Neural progenitor cell (in vitro differentiated cells): ENCODE measurements at regions not wholly inside any gene's neighbourhood (a gene's known extent, or its start where the extent isn't known, plus 50 kb on each side); places are given as distances from the start of the nearest gene placed in this dataset.

Experiments
- DNase-seq: peaks from one replicate; pipeline ENCODE4 v3.0.0-alpha.2; 2016; ENCODE audit warnings: low spot score
- H2AFZ ChIP-seq: fragments of 200-600 bp; sonication (generic); replicated peaks from 2 replicates; pipeline ENCODE4 v1.6.1; 2016; ENCODE audit warnings: antibody characterized with exemption
- H3F3A ChIP-seq: fragments of 200-600 bp; sonication (generic); 2 replicates; pipeline ENCODE4 v1.6.1; 2016; ENCODE audit warnings: antibody characterized with exemption, low read depth
- H3K27ac ChIP-seq: fragments of 200-600 bp; sonication (generic); 2 replicates; pipeline ENCODE4 v1.5.1; 2016; ENCODE audit warnings: mild to moderate bottlenecking
- H3K27me3 ChIP-seq: fragments of 200-600 bp; sonication (generic); 2 replicates; pipeline ENCODE4 v1.6.1; 2016; ENCODE audit warnings: mild to moderate bottlenecking, moderate library complexity
- H3K36me3 ChIP-seq: fragments of 200-600 bp; sonication (generic); 2 replicates; pipeline ENCODE4 v1.5.1; 2016
- H3K4me1 ChIP-seq: fragments of 200-600 bp; sonication (generic); 2 replicates; pipeline ENCODE4 v1.6.1; 2016; ENCODE audit warnings: mixed run types
- H3K4me2 ChIP-seq: fragments of 200-600 bp; sonication (generic); 2 replicates; pipeline ENCODE4 v1.6.1; 2016
- H3K4me3 ChIP-seq: fragments of 200-600 bp; sonication (generic); 2 replicates; pipeline ENCODE4 v1.5.1; 2016
- H3K79me2 ChIP-seq: fragments of 200-600 bp; sonication (generic); 2 replicates; pipeline ENCODE4 v1.6.1; 2016; ENCODE audit warnings: low read depth
- H3K9ac ChIP-seq: fragments of 200-600 bp; sonication (generic); 2 replicates; pipeline ENCODE4 v1.6.1; 2016
- H3K9me3 ChIP-seq: fragments of 200-600 bp; sonication (generic); 2 replicates; pipeline ENCODE4 v1.5.1; 2016; ENCODE audit warnings: low read depth
- H4K20me1 ChIP-seq: fragments of 200-600 bp; sonication (generic); 2 replicates; pipeline ENCODE4 v1.6.1; 2016; ENCODE audit warnings: low read depth
- H3K27ac Mint-ChIP-seq: 3 replicates; pipeline ENCODE4 v1.8.0; 2021; ENCODE audit warnings: mixed read lengths
- H3K27me3 Mint-ChIP-seq: 2 replicates; pipeline ENCODE4 v1.8.0; 2022; ENCODE audit warnings: low read depth, mild to moderate bottlenecking, inconsistent platforms, moderate library complexity, mixed read lengths; ENCODE audit not compliant: insufficient read depth
- H3K36me3 Mint-ChIP-seq: 3 replicates; pipeline ENCODE4 v1.8.0; 2021; ENCODE audit warnings: mixed read lengths
- H3K4me1 Mint-ChIP-seq: 3 replicates; pipeline ENCODE4 v1.8.0; 2021; ENCODE audit warnings: mixed read lengths
- H3K4me3 Mint-ChIP-seq: 3 replicates; pipeline ENCODE4 v1.8.0; 2021; ENCODE audit warnings: mild to moderate bottlenecking, moderate library complexity, mixed read lengths
- H3K9me3 Mint-ChIP-seq: 3 replicates; pipeline ENCODE4 v1.8.0; 2020; ENCODE audit warnings: mixed read lengths
- CTCF ChIP-seq: fragments of 200-600 bp; sonication (generic); IDR thresholded peaks from 2 replicates; pipeline ENCODE4 v1.5.1; 2017; ENCODE audit warnings: antibody characterized with exemption, mild to moderate bottlenecking
- EZH2 ChIP-seq: fragments of 200-600 bp; sonication (generic); IDR thresholded peaks from 2 replicates; pipeline ENCODE4 v1.6.1; 2017; ENCODE audit warnings: antibody characterized with exemption, mild to moderate bottlenecking, moderate library complexity
- EZH2phosphoT487 ChIP-seq: fragments of 200-600 bp; sonication (generic); IDR thresholded peaks from 2 replicates; pipeline ENCODE4 v1.6.1; 2017; ENCODE audit warnings: antibody characterized with exemption

DNA sequence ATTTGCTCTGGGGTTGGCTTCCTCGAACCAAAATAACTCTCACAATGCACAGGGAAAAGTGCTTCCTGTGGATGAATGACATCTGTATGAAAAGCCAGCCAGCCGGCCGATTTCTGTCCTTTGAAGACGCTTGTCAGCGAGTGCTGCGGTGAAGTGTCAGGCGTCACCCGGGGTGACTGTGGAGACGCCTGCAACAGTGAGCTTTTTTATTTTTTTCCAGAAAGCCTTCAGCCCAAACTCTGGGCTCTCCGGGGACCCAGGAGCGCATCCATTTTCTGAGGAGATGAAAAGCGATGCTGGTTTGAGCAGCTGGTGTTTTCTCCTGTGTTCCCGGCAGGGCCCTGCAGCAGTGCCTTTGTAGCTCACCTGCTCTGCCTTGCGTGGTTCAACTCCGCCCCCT, 147.9 kb upstream of the MYL2 start:
- peak; percentile 41 for DNase-seq
- Histone ChIP-seq H3K27ac (no peak overlapping the region), H3F3A (no peaks in the 10 kb centered on the region), H3K4me3 (no peak overlapping the region), H3K4me2 (peak overlapping the region; percentile 22), H4K20me1 (no peaks in the 10 kb centered on the region), H3K9ac (no peak overlapping the region), H3K4me1 (peaks cover 19% of the 10 kb centered on the region), H3K79me2 (no peaks in the 10 kb centered on the region), H3K9me3 (no peaks in the 10 kb centered on the region), H2AFZ (no peak overlapping the region), H3K27me3 (no peaks in the 10 kb centered on the region), H3K36me3 (no peaks in the 10 kb centered on the region)
- peaks cover 32% of the 10 kb centered on the region for H3K4me1 Mint-ChIP-seq
- H3K9me3 Mint-ChIP-seq: peaks cover 7% of the 10 kb centered on the region
- peak overlapping the region; percentile 0 for H3K4me3 Mint-ChIP-seq
- TF ChIP-seq EZH2 (no peak), CTCF (no peak), EZH2phosphoT487 (no peak)
- peak overlapping the region; percentile 2 for H3K27ac Mint-ChIP-seq
- peaks cover 11% of the 10 kb centered on the region for H3K27me3 Mint-ChIP-seq
- H3K36me3 Mint-ChIP-seq: peaks cover 4% of the 10 kb centered on the region

- Histone ChIP-seq H3K4me1 (peaks cover 11% of the 10 kb centered on the region), H2AFZ (no peak overlapping the region), H3K9ac (no peak overlapping the region), H3F3A (no peaks in the 10 kb centered on the region), H3K27me3 (no peaks in the 10 kb centered on the region), H3K36me3 (no peaks in the 10 kb centered on the region), H3K79me2 (no peaks in the 10 kb centered on the region), H3K27ac (no peak overlapping the region), H4K20me1 (no peaks in the 10 kb centered on the region), H3K4me3 (no peak overlapping the region), H3K9me3 (no peaks in the 10 kb centered on the region), H3K4me2 (no peak overlapping the region)
- no peak for DNase-seq
- peaks cover 4% of the 10 kb centered on the region for H3K36me3 Mint-ChIP-seq
- H3K4me1 Mint-ChIP-seq: peaks cover 30% of the 10 kb centered on the region
- H3K27ac Mint-ChIP-seq: no peak overlapping the region
- no peak for TF ChIP-seq CTCF
- no peak for TF ChIP-seq EZH2
- TF ChIP-seq EZH2phosphoT487: no peak
- peaks cover 13% of the 10 kb centered on the region for H3K27me3 Mint-ChIP-seq
- H3K9me3 Mint-ChIP-seq: peaks cover 6% of the 10 kb centered on the region
- no peak overlapping the region for H3K4me3 Mint-ChIP-seq
Measured at GRCh38 chr12:111067498-111067897, 147.1 kb upstream of the MYL2 start.

GRCh38 chr12:111066744-111067437, 146.5 kb upstream of the MYL2 start:
- Histone ChIP-seq H3K9me3 (no peaks in the 10 kb centered on the region), H3K79me2 (no peaks in the 10 kb centered on the region), H3K4me1 (peaks cover 9% of the 10 kb centered on the region), H3K27me3 (no peaks in the 10 kb centered on the region), H3K36me3 (no peaks in the 10 kb centered on the region), H4K20me1 (no peaks in the 10 kb centered on the region), H3K9ac (no peak overlapping the region), H3K27ac (no peak overlapping the region), H3K4me2 (no peak overlapping the region), H3F3A (no peaks in the 10 kb centered on the region), H2AFZ (no peak overlapping the region), H3K4me3 (no peak overlapping the region)
- Mint-ChIP-seq H3K27ac (no peak overlapping the region), H3K36me3 (peaks cover 3% of the 10 kb centered on the region), H3K4me3 (peak overlapping the region; percentile 57), H3K4me1 (peaks cover 35% of the 10 kb centered on the region), H3K9me3 (peaks cover 3% of the 10 kb centered on the region), H3K27me3 (peaks cover 13% of the 10 kb centered on the region)
- no peak for TF ChIP-seq CTCF
- no peak for TF ChIP-seq EZH2
- no peak for TF ChIP-seq EZH2phosphoT487
- DNase-seq: no peak
